ENCODE measurements at regions not wholly inside any gene's neighbourhood (a gene's known extent, or its start where the extent isn't known, plus 50 kb on each side); places are given as distances from the start of the nearest gene placed in this dataset.

DNA sequence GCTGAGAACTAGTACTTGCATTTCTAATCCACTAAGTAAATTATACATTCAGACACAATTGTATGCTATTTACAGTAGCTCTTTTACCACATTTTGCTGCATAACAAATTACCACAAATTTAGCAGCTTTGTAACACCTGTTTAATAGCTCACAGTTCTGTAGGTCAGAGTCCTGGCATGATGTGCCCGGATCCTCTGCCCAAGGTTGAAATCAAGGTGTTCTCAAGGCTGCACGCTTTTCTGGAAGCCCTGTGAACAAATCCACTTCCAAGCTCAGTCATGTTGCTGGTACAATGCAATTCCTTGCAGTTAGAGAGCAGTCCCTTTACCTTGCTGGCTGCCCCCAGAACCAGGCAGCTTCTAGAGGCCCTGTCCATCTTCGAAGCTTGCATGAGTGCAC is 716.0 kb downstream of the HACE1 start:
- TF ChIP-seq, protein P1, sequence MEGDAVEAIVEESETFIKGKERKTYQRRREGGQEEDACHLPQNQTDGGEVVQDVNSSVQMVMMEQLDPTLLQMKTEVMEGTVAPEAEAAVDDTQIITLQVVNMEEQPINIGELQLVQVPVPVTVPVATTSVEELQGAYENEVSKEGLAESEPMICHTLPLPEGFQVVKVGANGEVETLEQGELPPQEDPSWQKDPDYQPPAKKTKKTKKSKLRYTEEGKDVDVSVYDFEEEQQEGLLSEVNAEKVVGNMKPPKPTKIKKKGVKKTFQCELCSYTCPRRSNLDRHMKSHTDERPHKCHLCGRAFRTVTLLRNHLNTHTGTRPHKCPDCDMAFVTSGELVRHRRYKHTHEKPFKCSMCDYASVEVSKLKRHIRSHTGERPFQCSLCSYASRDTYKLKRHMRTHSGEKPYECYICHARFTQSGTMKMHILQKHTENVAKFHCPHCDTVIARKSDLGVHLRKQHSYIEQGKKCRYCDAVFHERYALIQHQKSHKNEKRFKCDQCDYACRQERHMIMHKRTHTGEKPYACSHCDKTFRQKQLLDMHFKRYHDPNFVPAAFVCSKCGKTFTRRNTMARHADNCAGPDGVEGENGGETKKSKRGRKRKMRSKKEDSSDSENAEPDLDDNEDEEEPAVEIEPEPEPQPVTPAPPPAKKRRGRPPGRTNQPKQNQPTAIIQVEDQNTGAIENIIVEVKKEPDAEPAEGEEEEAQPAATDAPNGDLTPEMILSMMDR (IDR thresholded peaks at IDR 0.05) = no peak
- no peak for TF ChIP-seq POLR2A (IDR thresholded peaks at IDR 0.05)

Measured in tibial nerve (tissue), 3 donors.